H9 (cell line): ENCODE measurements at regions not wholly inside any gene's neighbourhood (a gene's known extent, or its start where the extent isn't known, plus 50 kb on each side); places are given as distances from the start of the nearest gene placed in this dataset.

Experiments used
- DNase-seq: peaks from one replicate; pipeline ENCODE4 v3.0.0-alpha.2; 2017
- H2AFZ ChIP-seq: one replicate; pipeline ENCODE4 v1.6.1; 2013; ENCODE audit warnings: mild to moderate bottlenecking, low read length, control low read depth, moderate library complexity
- H2AK5ac ChIP-seq: 2 replicates; pipeline ENCODE4 v1.6.1; 2013; ENCODE audit warnings: low read length, control low read depth, mixed read lengths; ENCODE audit not compliant: insufficient read length
- H2BK120ac ChIP-seq: one replicate; pipeline ENCODE4 v1.6.1; 2013; ENCODE audit warnings: low read depth, mild to moderate bottlenecking, low read length, control low read depth, inconsistent platforms; ENCODE audit not compliant: poor library complexity, severe bottlenecking
- H2BK12ac ChIP-seq: 2 replicates; pipeline ENCODE4 v1.6.1; 2013; ENCODE audit warnings: low read length, control low read depth, mixed read lengths, low read depth; ENCODE audit not compliant: insufficient read length
- H2BK15ac ChIP-seq: 2 replicates; pipeline ENCODE4 v1.6.1; 2013; ENCODE audit warnings: low read depth, low read length, control low read depth
- H2BK20ac ChIP-seq: one replicate; pipeline ENCODE4 v1.6.1; 2013; ENCODE audit warnings: low read depth, mild to moderate bottlenecking, low read length, control low read depth, inconsistent platforms; ENCODE audit not compliant: poor library complexity, severe bottlenecking
- H2BK5ac ChIP-seq: 2 replicates; pipeline ENCODE4 v1.6.1; 2013; ENCODE audit warnings: low read length, control low read depth, mixed read lengths; ENCODE audit not compliant: insufficient read length
- H3K14ac ChIP-seq: 2 replicates; pipeline ENCODE4 v1.6.1; 2013; ENCODE audit warnings: low read length, control low read depth; ENCODE audit not compliant: insufficient read depth
- H3K18ac ChIP-seq: 2 replicates; pipeline ENCODE4 v1.6.1; 2013; ENCODE audit warnings: low read depth, mild to moderate bottlenecking, mixed read lengths, low read length, control low read depth; ENCODE audit not compliant: insufficient read length
- H3K23ac ChIP-seq: 2 replicates; pipeline ENCODE4 v1.6.1; 2013; ENCODE audit warnings: low read length, control low read depth, mixed read lengths, low read depth; ENCODE audit not compliant: insufficient read length
- H3K23me2 ChIP-seq: 2 replicates; pipeline ENCODE4 v1.6.1; 2013; ENCODE audit warnings: low read depth, mild to moderate bottlenecking, mixed read lengths, low read length, control low read depth; ENCODE audit not compliant: insufficient read length, poor library complexity, severe bottlenecking
- H3K27ac ChIP-seq: 2 replicates; pipeline ENCODE4 v1.5.1; 2013; ENCODE audit warnings: low read length, control low read depth, mixed read lengths, low read depth; ENCODE audit not compliant: insufficient read length
- H3K27me3 ChIP-seq: 2 replicates; pipeline ENCODE4 v1.6.1; 2013; ENCODE audit warnings: low read length, control low read depth, inconsistent platforms; ENCODE audit not compliant: insufficient read depth
- H3K4ac ChIP-seq: 2 replicates; pipeline ENCODE4 v1.6.1; 2013; ENCODE audit warnings: low read depth, mild to moderate bottlenecking, control low read depth, inconsistent platforms, low read length, moderate library complexity
- H3K4me1 ChIP-seq: 2 replicates; pipeline ENCODE4 v1.6.1; 2013; ENCODE audit warnings: low read length, control low read depth, inconsistent platforms; ENCODE audit not compliant: insufficient read depth
- H3K4me2 ChIP-seq: 2 replicates; pipeline ENCODE4 v1.6.1; 2013; ENCODE audit warnings: low read length, control low read depth, mixed read lengths; ENCODE audit not compliant: insufficient read length, insufficient read depth
- H3K56ac ChIP-seq: 2 replicates; pipeline ENCODE4 v1.6.1; 2013; ENCODE audit warnings: low read depth, mild to moderate bottlenecking, mixed read lengths, low read length, control low read depth; ENCODE audit not compliant: insufficient read length
- H3K79me1 ChIP-seq: 2 replicates; pipeline ENCODE4 v1.6.1; 2013; ENCODE audit warnings: low read depth, mild to moderate bottlenecking, moderate library complexity, low read length, control low read depth, inconsistent platforms; ENCODE audit not compliant: insufficient read depth, poor library complexity, severe bottlenecking
- H3K79me2 ChIP-seq: 2 replicates; pipeline ENCODE4 v1.6.1; 2013; ENCODE audit warnings: low read length, control low read depth, inconsistent platforms; ENCODE audit not compliant: insufficient read depth
- H3K9ac ChIP-seq: 2 replicates; pipeline ENCODE4 v1.6.1; 2013; ENCODE audit warnings: low read length, control low read depth, mixed read lengths; ENCODE audit not compliant: insufficient read length; ENCODE audit errors: extremely low read depth
- H3K9me3 ChIP-seq: one replicate; pipeline ENCODE4 v1.6.1; 2013; ENCODE audit warnings: low read depth, low read length, inconsistent platforms; ENCODE audit not compliant: control insufficient read depth
- H3T11ph ChIP-seq: one replicate; pipeline ENCODE4 v1.6.1; 2013; ENCODE audit warnings: mild to moderate bottlenecking, low read length, control low read depth, inconsistent platforms
- H4K20me1 ChIP-seq: one replicate; pipeline ENCODE4 v1.6.1; 2013; ENCODE audit not compliant: control insufficient read depth, insufficient read length, insufficient read depth
- H4K5ac ChIP-seq: 2 replicates; pipeline ENCODE4 v1.6.1; 2013; ENCODE audit warnings: low read depth, mild to moderate bottlenecking, mixed read lengths, low read length, control low read depth; ENCODE audit not compliant: insufficient read length
- H4K8ac ChIP-seq: replicated peaks from 2 replicates; pipeline ENCODE4 v1.6.1; 2013; ENCODE audit warnings: low read length, control low read depth, mixed read lengths, low read depth; ENCODE audit not compliant: insufficient read length
- H4K91ac ChIP-seq: 2 replicates; pipeline ENCODE4 v1.6.1; 2013; ENCODE audit warnings: low read depth, mild to moderate bottlenecking, moderate library complexity, mixed read lengths, low read length, control low read depth; ENCODE audit not compliant: insufficient read length
- H3K27ac Mint-ChIP-seq, 3 experiments: 2 replicates in 2 of 3; 3 replicates in 1 of 3; pipeline ENCODE4 v1.8.0; 2020 to 2021; ENCODE audit warnings: mixed read lengths in 3 of 3, mild to moderate bottlenecking in 1 of 3, moderate library complexity in 1 of 3
- H3K27me3 Mint-ChIP-seq: 2 replicates; pipeline ENCODE4 v1.8.0; 2021; ENCODE audit warnings: low read depth, mild to moderate bottlenecking, moderate library complexity, mixed read lengths
- H3K36me3 Mint-ChIP-seq, 3 experiments: 2 replicates in 2 of 3; 3 replicates in 1 of 3; pipeline ENCODE4 v1.8.0; 2020 to 2021; ENCODE audit warnings: low read depth in 3 of 3, mixed read lengths in 3 of 3; ENCODE audit not compliant: insufficient read depth in 1 of 3
- H3K4me1 Mint-ChIP-seq, 2 experiments: 2 replicates each; pipeline ENCODE4 v1.8.0; 2020; ENCODE audit warnings: mixed read lengths in 2 of 2
- H3K4me3 Mint-ChIP-seq, 2 experiments: 2 replicates in 1 of 2; 3 replicates in 1 of 2; pipeline ENCODE4 v1.8.0; 2020 to 2021; ENCODE audit warnings: mild to moderate bottlenecking in 2 of 2, mixed read lengths in 2 of 2, moderate library complexity in 1 of 2
- H3K9me3 Mint-ChIP-seq, 2 experiments: 2 replicates in 1 of 2; 3 replicates in 1 of 2; pipeline ENCODE4 v1.8.0; 2020; ENCODE audit warnings: mild to moderate bottlenecking in 2 of 2, mixed read lengths in 2 of 2, moderate library complexity in 1 of 2
- CTCF ChIP-seq: fragments of 200-600 bp; sonication (generic); conservative IDR thresholded peaks from 3 replicates; pipeline ENCODE4 v1.8.0; 2021; ENCODE audit warnings: antibody characterized with exemption, mild to moderate bottlenecking
- WGBS: extraction: QIAGEN DNeasy Blood & Tissue Kit; methylation state at CpG from one replicate; pipeline ENCODE4 v1.1.7; 2013; ENCODE audit warnings: missing lambda C conversion rate, low lambda C conversion rate, mixed read lengths; ENCODE audit not compliant: insufficient read length; ENCODE audit errors: extremely low coverage; 5-methylcytosine and 5-hydroxymethylcytosine counted together

- Histone ChIP-seq H3K27ac (no peak overlapping the region), H2AFZ (no peak overlapping the region), H2BK20ac (no peak overlapping the region), H3K56ac (no peak overlapping the region), H2BK12ac (no peak overlapping the region), H3K9ac (no peak overlapping the region), H3T11ph (no peak overlapping the region), H3K18ac (no peak overlapping the region), H2BK5ac (no peak overlapping the region), H4K8ac (no peak overlapping the region), H3K9me3 (no peaks in the 10 kb centered on the region), H4K91ac (no peak overlapping the region), H3K79me1 (no peaks in the 10 kb centered on the region), H2BK120ac (no peak overlapping the region), H2BK15ac (no peak overlapping the region), H3K23ac (no peak overlapping the region), H2AK5ac (no peak overlapping the region), H3K4me2 (no peak overlapping the region), H4K20me1 (no peaks in the 10 kb centered on the region), H3K27me3 (no peaks in the 10 kb centered on the region), H3K14ac (no peak overlapping the region), H3K4ac (no peak overlapping the region), H4K5ac (no peak overlapping the region), H3K4me1 (peaks cover 2% of the 10 kb centered on the region; the same call in 1 of the 2 replicates), H3K23me2 (no peaks in the 10 kb centered on the region), H3K79me2 (no peaks in the 10 kb centered on the region)
- 0 out of 5 replicates have a peak, but pooled peaks cover 0 to 3% of the 10 kb centered on the region in 2 experiments for H3K9me3 Mint-ChIP-seq
- no peak overlapping the region; a peak in 1 of 7 replicates for H3K27ac Mint-ChIP-seq
- no peaks in the 10 kb centered on the region for H3K36me3 Mint-ChIP-seq
- no CpG with 5 or more reads among the region's 8 CpGs for WGBS
- H3K4me1 Mint-ChIP-seq: peaks cover 21 to 25% of the 10 kb centered on the region in 2 experiments
- TF ChIP-seq CTCF: no peak
- no peak for DNase-seq
- H3K4me3 Mint-ChIP-seq: no peak overlapping the region
- no peaks in the 10 kb centered on the region for H3K27me3 Mint-ChIP-seq
These were observed 443.1 kb downstream of the TTLL7 start for GRCh38 chr1:83555871-83556270.
